Pons (tissue), 1 donor: ENCODE measurements at regions not wholly inside any gene's neighbourhood (a gene's known extent, or its start where the extent isn't known, plus 50 kb on each side); places are given as distances from the start of the nearest gene placed in this dataset.

Experiments used
- DNase-seq: peaks from one replicate; pipeline ENCODE4 v3.0.0-alpha.2; 2016; ENCODE audit warnings: low spot score

DNA sequence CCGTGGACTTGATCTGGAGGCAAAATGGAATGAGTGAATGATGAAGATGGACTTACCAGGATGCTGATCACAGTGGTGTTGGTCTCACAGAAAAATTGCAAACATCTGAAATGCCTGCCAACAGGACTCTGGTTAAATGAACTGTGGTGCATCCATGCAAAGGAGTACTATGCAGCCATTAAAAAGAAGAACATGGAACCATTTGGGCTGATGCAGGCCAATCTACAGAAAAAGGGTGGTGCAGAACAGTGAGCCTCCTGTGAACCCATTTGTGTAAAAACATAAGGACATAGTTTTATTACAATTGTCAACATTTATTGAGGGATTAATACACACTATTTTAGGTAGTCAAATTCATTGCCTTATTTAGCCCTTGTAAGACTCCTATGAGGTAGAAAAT lies 111.9 kb downstream of the MN1 start:
- no peak for DNase-seq

- no peak for DNase-seq
Measured at GRCh38 chr22:27690599-27690998, 111.0 kb downstream of the MN1 start.

DNA sequence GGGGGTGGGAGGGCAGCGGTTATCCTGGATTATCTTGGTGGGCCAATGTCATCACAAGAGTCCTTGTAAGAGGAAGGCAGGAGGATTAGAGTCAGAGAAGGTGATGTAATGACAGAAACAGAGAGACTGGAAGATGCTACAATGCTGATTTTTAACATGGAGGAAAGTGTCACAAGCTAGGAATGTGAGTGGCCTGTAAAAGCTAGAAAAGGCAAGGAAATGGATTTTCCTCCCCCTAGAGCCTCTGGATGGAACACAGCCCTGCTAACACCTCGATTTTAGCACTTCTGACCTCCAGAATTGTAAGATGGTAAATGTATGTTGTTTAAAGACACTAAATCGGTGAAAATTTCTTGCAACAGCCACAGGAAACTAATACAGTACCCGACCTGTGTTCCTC lies 109.3 kb downstream of the MN1 start:
- DNase-seq: no peak

- DNase-seq: no peak
Measured at GRCh38 chr22:27695925-27696324, 105.6 kb downstream of the MN1 start.

DNA sequence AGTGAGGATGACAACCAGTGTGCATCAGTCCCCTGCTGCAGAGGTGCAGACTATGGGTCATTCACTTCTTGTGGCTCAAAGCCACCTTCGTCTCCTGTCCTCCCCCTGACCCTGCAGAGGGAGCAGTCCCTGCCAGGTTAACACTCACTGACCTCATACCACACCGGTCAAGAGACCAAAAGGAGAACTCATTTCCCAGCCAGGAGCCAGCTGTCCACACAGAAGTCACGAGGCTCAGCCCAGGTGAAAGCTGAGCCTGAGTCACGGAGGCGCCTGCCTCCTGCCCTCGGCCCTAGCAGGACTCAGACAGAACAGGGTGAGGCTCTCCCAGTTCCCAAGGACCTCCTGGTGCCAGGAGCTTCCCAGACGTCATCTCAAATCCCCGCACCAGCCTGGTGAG lies 103.7 kb downstream of the MN1 start:
- no peak for DNase-seq
